OCI-LY1 (cell line): ENCODE measurements at regions not wholly inside any gene's neighbourhood (a gene's known extent, or its start where the extent isn't known, plus 50 kb on each side); places are given as distances from the start of the nearest gene placed in this dataset.

Source experiments
- CTCF ChIP-seq: fragments of 200-600 bp; sonication (generic), shearing (Covaris generic); IDR thresholded peaks from 2 replicates; pipeline ENCODE4 v1.5.1; 2017; ENCODE audit warnings: mild to moderate bottlenecking, antibody characterized with exemption, low read length, moderate library complexity, mixed read lengths
- EZH2 ChIP-seq: fragments of 200-600 bp; sonication (generic), shearing (Covaris generic); IDR thresholded peaks from 2 replicates; pipeline ENCODE4 v1.8.0; 2017; ENCODE audit warnings: borderline replicate concordance, mixed run types, mild to moderate bottlenecking, antibody characterized with exemption, low read length, moderate library complexity, mixed read lengths

- TF ChIP-seq CTCF (no peak), EZH2 (no peak)
These were observed 1088.2 kb downstream of the TBC1D22A start for GRCh38 chr22:47850644-47851151.
